ENCODE measurements at regions not wholly inside any gene's neighbourhood (a gene's known extent, or its start where the extent isn't known, plus 50 kb on each side); places are given as distances from the start of the nearest gene placed in this dataset.

DNA sequence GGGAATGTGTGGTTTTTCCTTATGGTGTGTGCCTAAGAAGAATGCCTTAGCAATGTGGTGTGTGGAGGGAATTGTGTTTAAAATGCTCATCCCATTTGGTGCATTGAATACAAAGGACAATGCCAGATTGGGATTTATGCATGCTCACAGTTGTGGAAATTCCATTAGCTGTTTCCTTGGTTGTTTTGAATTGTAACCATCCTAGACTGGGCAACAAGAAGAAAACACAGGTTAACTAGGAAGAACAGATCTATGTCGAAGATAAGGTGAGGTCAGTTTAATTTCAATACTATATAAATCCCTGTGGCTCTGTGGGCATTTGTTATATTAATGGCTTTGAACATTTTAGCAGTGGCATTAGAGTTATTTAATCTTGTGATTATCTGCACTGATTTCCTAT is 266.8 kb downstream of the MAT2B start:
- DNase-seq (ENCODE audit: low read depth in 4 of 4, low spot score in 1 of 4) = no peak

DNA sequence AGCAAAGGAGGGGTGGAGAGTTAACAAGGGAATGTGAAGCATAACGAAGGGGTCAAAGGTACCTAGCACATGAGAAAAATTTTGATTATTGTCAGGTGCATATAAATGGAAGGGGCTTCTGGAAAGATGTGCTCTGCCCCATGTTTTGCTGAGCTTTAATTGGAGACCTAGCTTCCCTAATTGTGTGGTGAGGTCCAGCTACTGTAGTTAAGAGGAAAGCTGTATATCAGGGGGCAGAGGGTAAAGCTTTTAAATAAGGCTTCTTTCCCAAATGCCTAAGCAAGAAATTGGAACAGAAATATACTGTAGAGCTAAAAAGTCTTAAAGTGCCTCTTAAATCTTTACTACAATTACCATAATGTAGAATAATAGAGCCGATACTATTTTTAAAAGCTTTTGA is 267.2 kb downstream of the MAT2B start:
- no peak for DNase-seq (ENCODE audit: low read depth in 4 of 4, low spot score in 1 of 4)

DNA sequence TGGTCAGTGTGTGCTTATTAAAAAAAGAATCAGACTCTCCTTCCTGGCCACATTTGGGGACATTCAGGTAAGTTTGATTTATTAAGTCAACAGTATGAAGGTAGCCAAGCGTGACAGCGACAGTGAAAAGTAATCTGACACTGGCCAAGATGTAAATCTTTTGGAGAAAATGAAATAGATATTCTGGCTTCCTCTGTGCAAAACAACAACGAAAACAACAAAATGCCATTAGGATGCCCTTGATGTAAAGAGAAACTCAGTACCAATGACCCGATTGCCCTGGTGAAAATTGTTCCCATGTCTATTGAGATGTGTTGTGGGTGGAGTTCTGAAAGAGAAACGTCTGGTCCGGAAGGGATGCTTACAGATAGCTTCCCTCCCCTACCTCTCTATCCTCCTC is 267.8 kb downstream of the MAT2B start:
- DNase-seq (ENCODE audit: low read depth in 4 of 4, low spot score in 1 of 4) = no peak

DNA sequence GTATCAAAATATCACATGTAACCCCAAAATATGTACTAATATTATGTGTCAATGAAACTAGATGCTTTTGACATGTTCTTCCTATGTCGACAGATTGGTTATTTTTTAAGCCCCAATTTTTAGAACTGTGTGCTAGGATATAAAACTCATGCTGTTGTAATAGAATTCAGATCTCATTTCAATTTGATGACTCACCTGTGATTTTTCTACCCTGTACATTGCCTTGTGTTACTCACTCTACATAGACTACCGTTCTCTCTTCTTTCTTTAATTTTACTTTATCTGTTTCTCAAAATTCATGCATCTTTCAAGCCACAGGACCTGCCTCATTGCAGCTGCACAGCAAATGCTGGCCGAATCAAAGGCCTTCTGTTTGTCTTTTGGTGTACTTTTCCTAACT is 284.5 kb downstream of the MAT2B start:
- DNase-seq (ENCODE audit: low read depth in 4 of 4, low spot score in 1 of 4) = no peak

DNA sequence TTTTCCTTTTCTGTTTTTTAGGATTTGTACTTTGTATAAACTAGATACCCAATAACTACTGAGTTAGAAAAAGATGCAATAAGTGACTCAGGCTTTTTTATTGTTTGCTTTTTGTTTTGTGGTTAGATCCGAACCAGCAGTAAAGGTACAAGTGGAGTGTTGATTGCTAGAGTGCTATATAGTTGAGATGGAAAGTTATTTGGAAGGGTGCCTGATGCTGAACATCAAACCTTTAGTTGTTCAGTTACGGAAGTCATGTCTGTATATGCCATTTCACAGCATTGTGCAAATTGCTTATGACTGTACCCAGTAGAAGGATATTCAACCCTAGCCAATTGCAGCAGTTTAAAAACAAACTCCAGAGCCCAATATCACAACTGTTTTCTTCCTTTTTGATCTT is 285.1 kb downstream of the MAT2B start:
- no peak for DNase-seq (ENCODE audit: low read depth in 4 of 4, low spot score in 1 of 4)

DNA sequence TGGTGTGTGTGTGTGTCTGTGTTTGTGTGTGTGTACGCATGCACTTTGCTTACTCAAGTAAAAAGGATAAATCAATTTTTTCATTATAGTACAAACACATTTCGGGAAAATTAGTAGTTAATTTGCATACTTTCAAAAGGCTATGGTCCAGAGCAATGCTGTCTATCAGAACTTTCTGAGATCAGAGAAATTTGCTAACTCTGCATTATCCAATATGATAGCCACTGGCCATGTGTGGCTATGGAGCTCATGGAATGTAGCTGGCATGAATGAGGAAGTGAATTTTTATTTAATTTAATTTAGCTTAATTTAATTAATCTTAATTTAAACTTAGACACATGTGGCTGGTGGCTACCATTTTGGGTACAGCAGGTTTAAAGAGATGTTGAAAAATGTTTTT is 289.6 kb downstream of the MAT2B start:
- no peak for DNase-seq (ENCODE audit: low read depth in 4 of 4, low spot score in 1 of 4)

DNA sequence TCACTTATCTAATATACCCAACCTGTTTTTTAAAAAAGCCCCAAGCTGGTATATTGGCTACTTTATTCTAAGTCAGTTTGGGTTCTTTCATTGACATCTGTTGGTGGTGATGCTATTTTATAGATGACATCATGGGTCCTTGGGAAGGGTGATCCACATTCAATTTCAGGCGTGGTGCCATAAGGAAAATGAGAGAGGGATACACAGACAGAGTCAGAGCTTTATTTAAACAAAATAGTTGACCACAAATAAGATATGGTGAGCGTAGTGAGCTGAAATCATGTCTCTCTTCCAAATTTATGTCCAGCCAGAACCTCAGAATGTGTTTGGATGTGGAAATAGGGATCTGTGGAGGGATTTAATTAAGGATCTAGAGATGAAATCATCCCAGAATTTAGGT is 302.4 kb downstream of the MAT2B start:
- no peak for DNase-seq (ENCODE audit: low read depth in 4 of 4, low spot score in 1 of 4)

DNA sequence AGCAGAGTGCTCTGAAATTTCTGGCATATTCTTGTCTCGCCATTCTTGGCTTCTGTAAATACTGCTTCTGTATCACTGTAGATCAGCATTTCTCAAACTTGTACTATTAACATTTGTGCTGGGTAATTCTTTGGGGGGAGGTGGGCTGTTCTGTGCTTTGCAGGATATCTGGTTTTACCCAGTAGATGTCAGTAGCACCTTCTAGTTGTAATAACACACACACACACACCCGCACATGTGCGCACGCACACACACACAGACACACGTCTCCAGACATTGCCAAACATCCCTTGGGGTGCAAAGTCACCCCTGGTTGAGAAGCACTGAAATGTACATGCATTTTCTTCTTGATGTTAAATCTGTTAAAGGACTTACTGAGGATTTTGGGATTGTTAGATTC is 304.1 kb downstream of the MAT2B start:
- DNase-seq (ENCODE audit: low read depth in 4 of 4, low spot score in 1 of 4) = no peak

DNA sequence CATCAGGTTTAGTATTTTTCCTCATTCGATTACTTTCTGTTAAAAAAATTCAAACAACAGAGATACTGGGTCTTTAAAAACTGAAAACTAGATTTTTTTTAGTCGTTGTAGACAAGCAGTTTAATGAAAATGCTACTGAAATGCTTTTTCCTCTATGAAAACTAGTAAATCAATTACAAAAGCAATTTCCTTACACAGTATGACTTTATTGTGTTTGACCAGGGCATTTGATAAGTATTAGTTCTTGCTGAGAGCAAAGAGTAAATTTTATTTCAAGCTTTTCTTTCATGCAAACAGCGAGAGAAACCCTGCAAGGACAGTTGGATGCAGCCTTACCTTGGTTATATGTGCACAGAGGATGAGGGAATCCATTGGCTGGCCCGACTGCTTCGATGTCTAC is 308.5 kb downstream of the MAT2B start:
- DNase-seq (ENCODE audit: low read depth in 4 of 4, low spot score in 1 of 4) = no peak

DNA sequence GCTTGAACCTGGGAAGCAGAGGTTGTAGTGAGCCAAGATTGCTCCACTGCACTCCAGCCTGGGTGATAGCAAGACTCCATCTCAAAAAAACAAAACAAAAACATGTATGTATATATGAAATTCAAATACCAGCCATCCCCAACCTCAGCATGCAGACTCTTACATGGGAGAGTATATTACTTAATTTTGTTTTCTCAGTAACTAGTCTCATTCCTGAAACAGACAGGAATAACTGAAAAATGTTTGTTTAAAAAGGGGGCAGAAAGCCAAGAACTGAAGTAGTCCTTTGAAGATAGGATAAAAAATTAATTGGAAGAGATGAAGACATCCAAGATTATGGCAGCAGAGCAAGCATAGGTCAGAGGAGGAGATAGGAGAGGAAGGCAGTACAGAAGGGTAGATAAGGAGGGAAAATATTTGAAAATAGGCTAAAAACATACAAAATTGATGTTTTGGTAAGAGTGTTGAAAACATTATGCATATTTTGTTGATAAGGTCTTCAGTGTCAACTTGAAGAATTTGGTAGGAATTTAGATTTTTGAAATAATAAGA is 309.9 kb downstream of the MAT2B start:
- no peak for DNase-seq (ENCODE audit: low read depth in 4 of 4, low spot score in 1 of 4)

DNA sequence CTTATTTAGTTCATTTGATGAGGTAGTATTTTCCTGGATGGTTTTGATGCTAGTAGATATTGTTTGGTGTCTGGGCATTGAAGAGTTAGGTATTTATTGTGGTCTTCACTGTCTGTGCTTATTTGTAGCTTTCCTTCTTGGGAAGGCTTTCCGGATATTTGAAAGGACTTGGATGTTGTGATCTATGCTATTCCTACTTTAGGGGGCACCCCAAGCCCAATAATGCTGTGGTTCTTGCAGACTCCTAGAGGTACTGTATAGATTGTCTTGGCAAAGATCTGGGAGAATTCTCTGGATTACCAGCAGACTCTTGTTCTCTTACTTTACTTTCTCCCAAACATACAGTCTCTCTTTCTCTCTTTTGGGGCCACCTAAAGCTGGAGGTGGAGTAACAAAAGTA is 315.7 kb downstream of the MAT2B start:
- DNase-seq (ENCODE audit: low read depth in 4 of 4, low spot score in 1 of 4) = no peak

DNA sequence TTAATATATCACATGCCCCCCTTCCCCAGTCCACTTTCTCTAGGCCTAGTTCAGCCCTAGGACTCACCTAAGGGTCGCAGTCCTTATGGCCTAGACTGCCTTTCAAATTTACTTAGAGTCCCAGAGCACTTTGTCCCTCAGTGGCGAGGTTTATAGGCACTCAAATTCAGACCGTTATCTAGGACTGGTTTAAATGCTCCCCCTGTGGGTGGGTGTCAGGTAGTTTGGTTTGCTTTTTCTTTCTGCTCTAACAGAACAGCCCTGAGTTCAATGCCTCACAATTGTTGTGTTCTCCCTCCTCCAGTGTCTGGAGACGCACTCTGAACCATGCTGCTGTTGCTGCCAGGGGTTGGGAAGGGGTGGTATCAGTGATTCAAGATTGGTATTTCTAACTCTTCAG is 317.1 kb downstream of the MAT2B start:
- DNase-seq (ENCODE audit: low read depth in 4 of 4, low spot score in 1 of 4) = no peak

DNA sequence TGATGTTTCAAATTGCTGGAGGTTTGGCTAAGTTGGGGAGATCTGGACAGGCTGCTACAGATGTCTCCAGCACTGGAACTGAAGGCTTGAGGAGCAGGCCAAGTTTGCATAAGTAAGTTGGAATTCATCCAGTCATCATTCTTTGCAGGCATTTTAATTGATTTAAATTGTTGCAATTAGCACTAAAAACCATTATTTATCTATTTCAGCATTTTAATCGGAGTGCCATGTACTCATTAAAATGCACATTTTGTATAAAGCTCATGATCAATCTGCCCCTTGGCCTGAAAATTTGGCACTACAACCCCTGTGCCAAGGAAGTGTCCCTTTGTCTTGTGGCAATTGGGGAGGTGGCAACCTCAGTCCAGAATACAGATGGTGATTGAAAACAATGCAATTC is 320.2 kb downstream of the MAT2B start:
- no peak for DNase-seq (ENCODE audit: low read depth in 4 of 4, low spot score in 1 of 4)

DNA sequence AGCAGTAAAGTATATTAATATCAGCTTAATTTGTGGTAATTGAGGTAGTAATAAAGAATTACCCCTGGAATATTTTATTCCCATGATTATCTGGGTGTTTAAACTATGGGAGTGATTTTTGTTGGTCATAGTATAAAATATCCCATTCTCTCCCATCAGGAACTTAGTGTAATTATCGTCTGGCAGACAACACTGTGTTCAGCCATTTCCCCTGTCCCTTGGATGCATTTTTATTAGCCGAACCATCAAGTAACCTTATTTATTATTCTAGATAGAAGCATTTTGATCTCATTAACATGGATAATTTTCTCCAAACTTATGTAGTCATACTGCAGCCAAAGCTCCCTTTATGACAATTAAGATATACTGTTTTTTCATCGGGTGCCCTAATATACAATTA is 320.8 kb downstream of the MAT2B start:
- DNase-seq (ENCODE audit: low read depth in 4 of 4, low spot score in 1 of 4) = no peak

DNA sequence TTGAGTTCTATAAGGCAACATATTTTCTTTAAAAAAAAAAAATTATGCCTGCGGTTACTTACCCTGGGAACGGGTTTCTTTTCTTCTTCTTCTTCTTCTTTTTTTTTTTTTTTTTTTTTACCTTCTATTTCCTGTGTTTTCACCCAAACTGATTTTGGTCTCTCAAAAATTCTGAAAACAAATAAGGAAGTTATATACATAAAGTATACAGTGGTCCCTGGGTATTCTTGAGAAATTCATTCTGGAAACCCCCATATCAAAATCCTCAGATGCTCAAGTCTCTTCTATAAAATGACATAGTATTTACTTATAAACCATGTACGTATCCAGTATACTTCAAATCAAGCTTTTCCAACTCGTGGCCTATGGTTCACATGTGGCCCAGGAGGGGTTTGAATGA is 326.7 kb downstream of the MAT2B start:
- DNase-seq (ENCODE audit: low read depth in 4 of 4, low spot score in 1 of 4) = no peak

DNA sequence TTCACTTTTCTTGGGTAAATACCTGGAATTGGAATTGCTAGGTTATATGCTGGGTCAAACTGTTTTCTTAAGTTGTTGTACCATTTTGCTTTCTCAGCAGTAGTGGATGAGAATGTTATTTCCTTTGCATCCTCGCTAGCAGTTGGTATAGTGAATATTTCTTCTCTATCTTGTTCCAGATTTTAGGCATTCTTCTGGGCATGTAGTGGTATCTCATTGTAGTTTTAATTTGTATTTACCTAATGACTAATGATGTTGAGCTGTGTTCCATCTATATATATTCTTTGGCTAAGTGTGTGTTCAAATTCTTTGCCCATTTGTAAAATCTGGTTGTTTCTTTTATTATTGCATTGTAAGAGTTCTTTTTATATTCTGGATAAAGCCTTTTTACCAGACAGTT is 333.3 kb downstream of the MAT2B start:
- no peak for DNase-seq (ENCODE audit: low read depth in 4 of 4, low spot score in 1 of 4)

DNA sequence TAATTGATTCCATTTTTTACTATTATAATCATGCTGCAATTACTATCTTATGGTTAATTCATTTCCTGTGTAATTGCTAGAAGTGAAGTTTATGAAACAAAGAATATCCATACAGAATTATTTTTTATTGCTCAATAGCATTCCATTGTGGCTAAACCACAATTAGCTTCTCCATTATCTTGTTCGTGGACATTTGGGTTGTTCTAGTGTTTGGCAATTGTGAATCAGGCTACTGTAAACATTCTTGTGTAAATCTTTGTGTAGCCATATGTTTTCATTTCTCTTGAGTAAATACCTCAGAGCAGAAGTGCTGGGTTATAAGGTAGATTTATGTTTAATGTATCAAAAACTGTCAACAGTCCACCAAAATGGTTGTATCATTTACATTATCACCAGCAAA is 341.1 kb downstream of the MAT2B start:
- no peak for DNase-seq (ENCODE audit: low read depth in 4 of 4, low spot score in 1 of 4)

DNA sequence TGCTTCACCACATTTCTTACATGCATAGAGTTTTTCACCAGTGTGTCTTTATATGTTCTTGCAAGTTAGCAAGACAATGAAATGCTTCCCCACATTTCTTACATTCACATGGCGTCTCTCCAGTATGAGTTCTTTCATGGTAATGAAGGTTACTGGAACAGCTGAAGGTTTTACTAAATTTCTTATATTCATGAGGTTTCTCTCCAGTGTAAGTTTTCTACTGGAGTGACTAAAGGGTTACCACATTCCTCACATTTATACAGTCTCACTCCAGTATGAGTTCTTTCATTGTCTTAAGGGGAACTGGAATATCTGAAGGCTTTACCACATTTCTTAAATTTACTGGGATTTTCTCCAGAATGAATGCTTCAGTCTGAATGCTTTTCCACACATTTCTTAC is 350.3 kb downstream of the MAT2B start:
- DNase-seq (ENCODE audit: low read depth in 4 of 4, low spot score in 1 of 4) = no peak

DNA sequence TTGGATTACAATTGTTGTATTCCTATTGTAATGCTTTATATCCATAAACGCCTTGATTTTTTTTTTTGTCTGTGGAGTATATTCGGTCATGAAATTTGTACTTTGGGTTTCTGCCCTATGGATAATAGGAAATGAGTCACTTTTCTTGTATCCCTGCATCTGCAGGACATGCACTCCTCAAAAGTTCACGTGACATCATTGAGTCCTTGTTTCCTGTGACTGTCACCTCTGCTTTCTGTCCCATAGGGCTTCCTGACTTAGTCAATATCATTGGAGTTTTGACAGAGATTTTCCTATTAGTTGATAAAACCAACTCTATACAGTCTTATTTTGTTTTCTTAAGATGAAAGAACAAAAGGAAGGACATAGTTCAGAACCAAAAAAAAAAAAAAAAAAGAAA is 356.3 kb downstream of the MAT2B start:
- DNase-seq (ENCODE audit: low read depth in 4 of 4, low spot score in 1 of 4) = no peak

DNA sequence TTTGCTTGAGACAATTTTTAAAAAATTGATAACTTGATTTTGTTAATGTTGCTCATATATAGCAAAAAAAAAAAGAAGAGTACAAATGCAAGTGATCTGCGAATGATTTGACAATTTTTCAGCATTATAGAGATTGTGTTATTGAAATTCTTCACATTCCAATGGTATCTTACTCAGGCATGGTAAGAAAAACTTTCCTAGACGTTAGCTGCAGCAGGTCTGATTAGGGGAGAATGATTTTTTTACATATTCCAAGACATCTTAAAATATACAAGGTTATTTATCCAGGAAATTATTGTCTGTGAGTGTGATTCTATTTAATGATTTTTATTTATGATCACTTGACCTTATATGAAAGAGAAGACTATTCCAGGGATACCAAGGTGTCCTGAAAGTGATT is 361.9 kb downstream of the MAT2B start:
- no peak for DNase-seq (ENCODE audit: low read depth in 4 of 4, low spot score in 1 of 4)

DNA sequence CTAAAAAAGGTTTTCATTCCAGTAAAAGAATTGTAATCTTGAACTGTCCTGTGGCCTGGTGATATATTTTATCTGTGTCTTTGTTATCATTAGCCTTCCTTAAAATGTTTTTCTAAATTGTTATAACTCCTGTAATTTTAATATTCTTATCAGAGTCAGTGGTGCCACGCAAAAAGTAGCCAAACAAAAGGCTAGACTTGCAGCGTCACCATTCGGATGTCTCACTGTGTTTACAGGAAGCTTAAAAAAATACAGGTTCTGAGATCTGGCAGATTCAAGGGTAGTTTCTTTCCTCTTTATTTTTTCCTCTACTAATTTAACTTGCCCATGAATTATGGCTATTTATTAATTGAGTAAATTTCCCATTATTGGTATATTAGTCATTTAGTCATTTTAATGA is 362.3 kb downstream of the MAT2B start:
- no peak for DNase-seq (ENCODE audit: low read depth in 4 of 4, low spot score in 1 of 4)

DNA sequence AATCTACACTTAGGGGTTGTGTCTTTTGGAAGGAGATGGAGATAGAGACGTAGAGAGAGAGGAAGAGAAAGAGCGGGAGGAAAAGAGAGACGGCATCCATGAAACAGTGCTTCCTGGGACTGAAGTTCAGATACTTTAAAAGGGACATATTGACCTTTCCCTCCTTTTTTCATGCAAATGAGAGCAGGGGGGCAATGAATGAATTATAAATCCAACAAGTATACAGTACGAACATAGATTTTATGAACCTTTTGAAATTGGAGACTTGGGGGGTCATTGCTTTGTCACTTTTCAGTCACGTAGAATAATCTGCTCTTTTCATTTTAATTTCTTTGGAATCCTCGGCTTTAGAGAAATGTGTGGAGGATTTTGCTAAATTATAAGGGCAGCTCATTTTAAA is 364.2 kb downstream of the MAT2B start:
- no peak for DNase-seq (ENCODE audit: low read depth in 4 of 4, low spot score in 1 of 4)

DNA sequence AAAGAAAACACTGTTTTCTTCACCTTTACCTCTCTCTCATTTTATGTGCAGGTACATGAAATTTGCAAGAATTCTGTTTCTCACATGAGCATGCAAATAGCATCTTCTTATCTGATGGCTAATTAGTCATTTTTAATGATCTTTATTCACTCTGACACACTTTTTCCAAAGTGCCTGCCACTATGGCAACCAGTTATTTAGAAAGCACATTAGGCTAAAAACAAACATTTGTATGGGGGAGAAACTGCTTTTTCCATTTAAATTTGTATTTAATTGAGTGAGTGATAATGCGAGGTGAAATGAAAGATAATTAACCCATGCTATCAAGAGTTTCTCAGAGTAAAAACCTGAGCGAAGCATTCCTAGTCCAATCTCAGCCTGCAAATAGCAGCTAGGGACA is 365.0 kb downstream of the MAT2B start:
- no peak for DNase-seq (ENCODE audit: low read depth in 4 of 4, low spot score in 1 of 4)

DNA sequence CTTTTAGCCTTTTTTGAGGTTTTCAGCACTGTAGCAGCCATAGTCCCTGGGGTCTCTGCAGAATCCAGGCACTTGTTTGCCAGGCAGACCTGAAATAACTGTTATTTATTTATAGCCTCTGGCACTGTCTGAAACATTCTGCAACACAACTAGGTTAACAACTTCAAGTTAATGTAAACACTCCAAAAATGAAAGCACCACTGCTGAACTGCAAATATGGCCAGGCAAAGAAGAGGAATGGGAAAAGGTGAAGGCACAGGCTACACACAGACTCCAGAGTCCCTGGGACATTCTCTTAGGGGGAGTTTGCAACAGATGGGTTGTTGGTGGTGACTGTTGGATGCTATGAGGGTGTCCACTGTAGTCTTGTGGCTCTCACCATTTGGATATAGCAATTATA is 369.0 kb downstream of the MAT2B start:
- no peak for DNase-seq (ENCODE audit: low read depth in 4 of 4, low spot score in 1 of 4)
